ENCODE measurements at regions not wholly inside any gene's neighbourhood (a gene's known extent, or its start where the extent isn't known, plus 50 kb on each side); places are given as distances from the start of the nearest gene placed in this dataset.

GRCh38 chrX:94435799-94436198, 761.8 kb downstream of the FAM133A start:
- no peak overlapping the region for H3K4me3 ChIP-seq
- H3K9me2 ChIP-seq (ENCODE audit: insufficient read depth): no peaks in the 10 kb centered on the region
- no peaks in the 10 kb centered on the region for H3K9me3 ChIP-seq (ENCODE audit: insufficient read depth, low read depth)
- H3F3A ChIP-seq (ENCODE audit: insufficient read depth, low read depth): no peaks in the 10 kb centered on the region
- intact Hi-C loops (cut with micrococcal nuclease; ENCODE audit: unreplicated experiment): no loop called here
- H3K27ac ChIP-seq: no peak overlapping the region
- TF ChIP-seq CTCF (conservative IDR thresholded peaks at IDR 0.05): no peak
- TF ChIP-seq EZH2 (IDR thresholded peaks at IDR 0.05; ENCODE audit: low read depth): no peak
- no TSS peak for BruUV-seq (replicated peaks)
- no peak for DNase-seq
- H3K79me2 ChIP-seq (ENCODE audit: low read depth): no peaks in the 10 kb centered on the region
- H4K20me1 ChIP-seq (ENCODE audit: insufficient read depth): no peaks in the 10 kb centered on the region
- H2AFZ ChIP-seq: no peak overlapping the region
- POLR2A ChIA-PET (ENCODE audit: unreplicated experiment): no interaction called here
- no peaks in the 10 kb centered on the region for H3K27me3 ChIP-seq (ENCODE audit: insufficient read depth, low read depth)
- no peaks in the 10 kb centered on the region for H3K4me1 ChIP-seq (replicated peaks; ENCODE audit: insufficient read depth)
- H3K4me2 ChIP-seq: no peak overlapping the region
- H3K36me3 ChIP-seq (ENCODE audit: low read depth): no peaks in the 10 kb centered on the region
- CTCF ChIA-PET: no interaction called here

- ChIA-PET CTCF (no interaction called here), POLR2A (ENCODE audit: unreplicated experiment) (no interaction called here)
- no peak overlapping the region for H3K4me2 ChIP-seq
- DNase-seq: no peak
- H4K20me1 ChIP-seq (ENCODE audit: insufficient read depth): no peaks in the 10 kb centered on the region
- H3K4me1 ChIP-seq (replicated peaks; ENCODE audit: insufficient read depth): no peaks in the 10 kb centered on the region
- intact Hi-C loops (cut with micrococcal nuclease; ENCODE audit: unreplicated experiment): loop anchor here (10.0 kb wide), 1 partner anchor 99 kb away; no protein-coding TSS in a partner anchor
- no peaks in the 10 kb centered on the region for H3K9me3 ChIP-seq (ENCODE audit: insufficient read depth, low read depth)
- H3K79me2 ChIP-seq (ENCODE audit: low read depth): no peaks in the 10 kb centered on the region
- BruUV-seq (replicated peaks): no TSS peak
- H3F3A ChIP-seq (ENCODE audit: insufficient read depth, low read depth): no peaks in the 10 kb centered on the region
- H3K27ac ChIP-seq: no peak overlapping the region
- TF ChIP-seq CTCF (conservative IDR thresholded peaks at IDR 0.05) (no peak), EZH2 (IDR thresholded peaks at IDR 0.05; ENCODE audit: low read depth) (no peak)
- no peaks in the 10 kb centered on the region for H3K36me3 ChIP-seq (ENCODE audit: low read depth)
- no peaks in the 10 kb centered on the region for H3K27me3 ChIP-seq (ENCODE audit: insufficient read depth, low read depth)
- H3K9me2 ChIP-seq (ENCODE audit: insufficient read depth): no peaks in the 10 kb centered on the region
- no peak overlapping the region for H2AFZ ChIP-seq
- H3K4me3 ChIP-seq: no peak overlapping the region
Measured at GRCh38 chrX:94454159-94454558, 780.2 kb downstream of the FAM133A start.

GRCh38 chrX:94454606-94455005, 780.6 kb downstream of the FAM133A start:
- H2AFZ ChIP-seq: no peak overlapping the region
- no peaks in the 10 kb centered on the region for H3K4me1 ChIP-seq (replicated peaks; ENCODE audit: insufficient read depth)
- ChIA-PET POLR2A (ENCODE audit: unreplicated experiment) (no interaction called here), CTCF (no interaction called here)
- no peaks in the 10 kb centered on the region for H3K36me3 ChIP-seq (ENCODE audit: low read depth)
- no peaks in the 10 kb centered on the region for H3K9me3 ChIP-seq (ENCODE audit: insufficient read depth, low read depth)
- H3F3A ChIP-seq (ENCODE audit: insufficient read depth, low read depth): no peaks in the 10 kb centered on the region
- H3K4me2 ChIP-seq: no peak overlapping the region
- BruUV-seq (replicated peaks): no TSS peak
- H4K20me1 ChIP-seq (ENCODE audit: insufficient read depth): no peaks in the 10 kb centered on the region
- no peaks in the 10 kb centered on the region for H3K9me2 ChIP-seq (ENCODE audit: insufficient read depth)
- H3K27ac ChIP-seq: no peak overlapping the region
- DNase-seq: no peak
- TF ChIP-seq CTCF (conservative IDR thresholded peaks at IDR 0.05) (no peak), EZH2 (IDR thresholded peaks at IDR 0.05; ENCODE audit: low read depth) (no peak)
- intact Hi-C loops (cut with micrococcal nuclease; ENCODE audit: unreplicated experiment): loop anchor here (10.0 kb wide), 1 partner anchor 100 kb away; no protein-coding TSS in a partner anchor
- no peaks in the 10 kb centered on the region for H3K79me2 ChIP-seq (ENCODE audit: low read depth)
- H3K27me3 ChIP-seq (ENCODE audit: insufficient read depth, low read depth): no peaks in the 10 kb centered on the region
- no peak overlapping the region for H3K4me3 ChIP-seq

Data from PC-9 (cell line).